ENCODE measurements at regions not wholly inside any gene's neighbourhood (a gene's known extent, or its start where the extent isn't known, plus 50 kb on each side); places are given as distances from the start of the nearest gene placed in this dataset.

- no peak for ATAC-seq
- DNase-seq = no peak
- no peaks in the 10 kb centered on the region for H3K4me1 ChIP-seq
- H3K4me3 ChIP-seq = no peak overlapping the region
- H3K27ac ChIP-seq = no peak overlapping the region
- H3K36me3 ChIP-seq = no peaks in the 10 kb centered on the region
- no peaks in the 10 kb centered on the region for H3K9me3 ChIP-seq
- H3K27me3 ChIP-seq (ENCODE audit: low read depth) = no peaks in the 10 kb centered on the region
- TF ChIP-seq, protein P1, sequence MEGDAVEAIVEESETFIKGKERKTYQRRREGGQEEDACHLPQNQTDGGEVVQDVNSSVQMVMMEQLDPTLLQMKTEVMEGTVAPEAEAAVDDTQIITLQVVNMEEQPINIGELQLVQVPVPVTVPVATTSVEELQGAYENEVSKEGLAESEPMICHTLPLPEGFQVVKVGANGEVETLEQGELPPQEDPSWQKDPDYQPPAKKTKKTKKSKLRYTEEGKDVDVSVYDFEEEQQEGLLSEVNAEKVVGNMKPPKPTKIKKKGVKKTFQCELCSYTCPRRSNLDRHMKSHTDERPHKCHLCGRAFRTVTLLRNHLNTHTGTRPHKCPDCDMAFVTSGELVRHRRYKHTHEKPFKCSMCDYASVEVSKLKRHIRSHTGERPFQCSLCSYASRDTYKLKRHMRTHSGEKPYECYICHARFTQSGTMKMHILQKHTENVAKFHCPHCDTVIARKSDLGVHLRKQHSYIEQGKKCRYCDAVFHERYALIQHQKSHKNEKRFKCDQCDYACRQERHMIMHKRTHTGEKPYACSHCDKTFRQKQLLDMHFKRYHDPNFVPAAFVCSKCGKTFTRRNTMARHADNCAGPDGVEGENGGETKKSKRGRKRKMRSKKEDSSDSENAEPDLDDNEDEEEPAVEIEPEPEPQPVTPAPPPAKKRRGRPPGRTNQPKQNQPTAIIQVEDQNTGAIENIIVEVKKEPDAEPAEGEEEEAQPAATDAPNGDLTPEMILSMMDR (IDR thresholded peaks at IDR 0.05) = no peak
- intact Hi-C loops (cut with DNase I) = no loop called here
Measured at GRCh38 chr5:126119887-126120442, 303.2 kb upstream of the GRAMD2B start.

DNA sequence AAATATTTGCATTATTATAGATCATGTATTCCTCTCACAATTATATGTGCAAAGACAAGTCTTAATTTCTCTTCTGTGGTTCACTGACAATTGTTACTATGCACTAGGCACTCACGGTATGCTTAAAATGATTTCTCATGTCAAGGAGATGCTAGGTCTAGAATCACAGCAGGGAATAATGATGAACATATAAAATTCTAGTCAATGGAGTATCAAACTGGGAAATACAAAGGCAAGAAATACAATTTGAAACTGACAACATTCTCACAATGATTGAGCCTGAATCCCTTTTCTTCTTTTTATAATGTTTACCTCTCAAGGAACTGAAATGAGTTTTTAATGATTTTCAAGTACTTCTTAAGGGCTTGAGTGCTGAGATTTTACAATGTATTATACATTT, 302.3 kb upstream of the GRAMD2B start:
- H3K27me3 ChIP-seq (ENCODE audit: low read depth) = no peaks in the 10 kb centered on the region
- H3K36me3 ChIP-seq = no peaks in the 10 kb centered on the region
- ATAC-seq = no peak
- no peaks in the 10 kb centered on the region for H3K9me3 ChIP-seq
- intact Hi-C loops (cut with DNase I) = no loop called here
- no peak overlapping the region for H3K4me3 ChIP-seq
- no peaks in the 10 kb centered on the region for H3K4me1 ChIP-seq
- no peak for DNase-seq
- no peak overlapping the region for H3K27ac ChIP-seq
- TF ChIP-seq, protein P1 (IDR thresholded peaks at IDR 0.05) = no peak

DNA sequence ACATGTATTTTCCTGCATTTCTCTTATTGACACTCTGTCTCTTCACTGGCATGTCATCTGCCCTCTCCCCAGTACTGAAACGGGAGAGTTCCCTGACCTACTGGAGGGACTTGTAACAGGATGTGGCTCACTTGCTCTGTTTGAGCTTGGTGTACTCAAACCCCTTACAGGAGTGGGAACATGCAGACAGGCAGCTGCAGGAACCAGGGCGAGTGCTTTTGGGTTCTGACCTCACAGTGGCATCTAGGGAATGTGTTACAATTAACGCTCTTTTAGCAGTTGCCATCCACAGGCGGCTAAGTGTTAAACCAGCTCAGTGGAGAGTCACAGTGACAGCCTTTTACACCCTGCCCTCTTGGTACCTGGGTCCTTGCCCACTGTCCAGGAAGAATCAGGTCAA, 300.3 kb upstream of the GRAMD2B start:
- no peak for DNase-seq
- no peak for ATAC-seq
- H3K36me3 ChIP-seq = no peaks in the 10 kb centered on the region
- no peak overlapping the region for H3K27ac ChIP-seq
- H3K4me1 ChIP-seq = no peaks in the 10 kb centered on the region
- H3K27me3 ChIP-seq (ENCODE audit: low read depth) = no peaks in the 10 kb centered on the region
- intact Hi-C loops (cut with DNase I) = no loop called here
- no peaks in the 10 kb centered on the region for H3K9me3 ChIP-seq
- H3K4me3 ChIP-seq = no peak overlapping the region
- TF ChIP-seq, protein P1 (IDR thresholded peaks at IDR 0.05) = no peak

DNA sequence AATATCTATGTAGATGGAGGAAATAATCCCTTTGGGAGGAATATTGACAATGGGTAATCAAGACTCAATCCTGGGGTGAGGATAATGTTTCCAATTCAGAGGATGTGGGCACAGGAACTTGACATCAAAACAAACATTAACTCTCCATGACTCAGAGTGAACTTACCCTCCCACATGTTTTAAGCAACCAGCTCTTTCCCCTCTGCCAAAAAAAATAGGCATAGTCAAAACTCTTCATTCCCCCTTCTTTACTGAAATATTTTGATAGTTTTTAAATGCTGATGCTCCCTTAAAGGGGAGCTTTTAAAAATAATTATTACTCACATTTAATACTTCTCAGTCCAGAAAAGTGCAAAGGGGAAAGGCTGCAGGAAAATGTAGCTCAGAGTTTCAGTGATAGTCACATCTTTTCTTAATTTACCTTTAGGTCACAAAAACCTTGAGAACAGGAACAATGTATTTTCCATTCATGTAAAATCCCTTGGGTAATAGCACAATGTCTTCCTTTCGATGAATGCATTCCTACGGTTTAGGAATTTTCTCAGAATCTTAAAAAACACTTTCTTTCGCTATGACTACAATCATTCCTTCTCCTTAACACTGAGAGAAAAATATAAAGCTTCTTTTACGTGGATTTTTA, 298.4 kb upstream of the GRAMD2B start:
- intact Hi-C loops (cut with DNase I) = no loop called here
- ATAC-seq (no peak), DNase-seq (no peak)
- Histone ChIP-seq H3K4me1 (no peaks in the 10 kb centered on the region), H3K27ac (no peak overlapping the region), H3K9me3 (no peaks in the 10 kb centered on the region), H3K27me3 (ENCODE audit: low read depth) (no peaks in the 10 kb centered on the region), H3K4me3 (no peak overlapping the region), H3K36me3 (no peaks in the 10 kb centered on the region)
- TF ChIP-seq, protein P1 (IDR thresholded peaks at IDR 0.05) = no peak

GRCh38 chr5:126125407-126125806, 297.8 kb upstream of the GRAMD2B start:
- Histone ChIP-seq H3K4me1 (no peaks in the 10 kb centered on the region), H3K36me3 (no peaks in the 10 kb centered on the region), H3K27me3 (ENCODE audit: low read depth) (no peaks in the 10 kb centered on the region), H3K27ac (no peak overlapping the region), H3K9me3 (no peaks in the 10 kb centered on the region), H3K4me3 (no peak overlapping the region)
- intact Hi-C loops (cut with DNase I) = no loop called here
- ATAC-seq = no peak
- DNase-seq = no peak
- TF ChIP-seq, protein P1 (IDR thresholded peaks at IDR 0.05) = no peak
